ENCODE measurements at regions not wholly inside any gene's neighbourhood (a gene's known extent, or its start where the extent isn't known, plus 50 kb on each side); places are given as distances from the start of the nearest gene placed in this dataset.

GRCh38 chr9:102072059-102072764, 333.8 kb upstream of the GRIN3A start:
- TF ChIP-seq GABPA (IDR thresholded peaks at IDR 0.05 in 1 of 2, conservative IDR thresholded peaks at IDR 0.05 in 1 of 2) (no peak), ATF3 (IDR thresholded peaks at IDR 0.05) (no peak), SP1 (IDR thresholded peaks at IDR 0.05) (no peak), HNF4G (IDR thresholded peaks at IDR 0.05) (no peak), FOXA1 (IDR thresholded peaks at IDR 0.05) (no peak)
- H3K9ac ChIP-seq (ENCODE audit: low read depth in 1 of 2, low read length in 2 of 2): no peak overlapping the region
- no peaks in the 10 kb centered on the region for H3K36me3 ChIP-seq (ENCODE audit: control insufficient read depth in 4 of 4, insufficient read depth in 3 of 4, low read depth in 1 of 4, low read length in 3 of 4)
- 57% methylated on average over 9 of the region's 9 CpGs for WGBS
- H3K4me1 ChIP-seq (ENCODE audit: control insufficient read depth in 4 of 4, insufficient read depth in 4 of 4, low read length in 3 of 4): peaks cover 0 to 3% (median 0%) of the 10 kb centered on the region in 4 donors
- no peak for DNase-seq (ENCODE audit: low spot score)
- peak overlapping the region in 1 of 3 donors; percentile 38 for H3K4me3 ChIP-seq (ENCODE audit: low read depth in 1 of 3, low read length in 3 of 3)
- no peak overlapping the region for H3K27ac ChIP-seq (ENCODE audit: low read depth in 1 of 2, low read length in 2 of 2)
- no peaks in the 10 kb centered on the region for H3K9me3 ChIP-seq (ENCODE audit: control insufficient read depth in 4 of 4, low read length in 3 of 4)
- H3K27me3 ChIP-seq (ENCODE audit: control insufficient read depth in 4 of 4, insufficient read depth in 4 of 4, low read length in 3 of 4): no peaks in the 10 kb centered on the region

GRCh38 chr9:102069969-102070368, 331.5 kb upstream of the GRIN3A start:
- no peak for DNase-seq (ENCODE audit: low spot score)
- peaks cover 0 to 3% (median 0%) of the 10 kb centered on the region in 4 donors for H3K4me1 ChIP-seq (ENCODE audit: control insufficient read depth in 4 of 4, insufficient read depth in 4 of 4, low read length in 3 of 4)
- H3K9me3 ChIP-seq (ENCODE audit: control insufficient read depth in 4 of 4, low read length in 3 of 4): no peaks in the 10 kb centered on the region
- 68% methylated on average over 1 of the region's 1 CpG for WGBS
- H3K36me3 ChIP-seq (ENCODE audit: control insufficient read depth in 4 of 4, insufficient read depth in 3 of 4, low read depth in 1 of 4, low read length in 3 of 4): peaks cover 0 to 2% (median 0%) of the 10 kb centered on the region in 4 donors
- H3K27me3 ChIP-seq (ENCODE audit: control insufficient read depth in 4 of 4, insufficient read depth in 4 of 4, low read length in 3 of 4): no peaks in the 10 kb centered on the region
- no peak overlapping the region for H3K9ac ChIP-seq (ENCODE audit: low read depth in 1 of 2, low read length in 2 of 2)
- TF ChIP-seq REST (IDR thresholded peaks at IDR 0.05): no peak
- TF ChIP-seq EGR1 (IDR thresholded peaks at IDR 0.05; ENCODE audit: low read depth in 2 of 2): no peak
- TF ChIP-seq GABPA (IDR thresholded peaks at IDR 0.05 in 1 of 2, conservative IDR thresholded peaks at IDR 0.05 in 1 of 2): no peak
- no peak for TF ChIP-seq JUND (IDR thresholded peaks at IDR 0.05)
- no peak for TF ChIP-seq SP1 (IDR thresholded peaks at IDR 0.05)
- no peak for TF ChIP-seq HNF4A (conservative IDR thresholded peaks at IDR 0.05)
- no peak for TF ChIP-seq ATF3 (IDR thresholded peaks at IDR 0.05)
- no peak for TF ChIP-seq RAD21 (IDR thresholded peaks at IDR 0.05)
- no peak for TF ChIP-seq MAX (IDR thresholded peaks at IDR 0.05)
- no peak for TF ChIP-seq NR2F2 (IDR thresholded peaks at IDR 0.05)
- no peak for TF ChIP-seq FOXA2 (IDR thresholded peaks at IDR 0.05)
- H3K4me3 ChIP-seq (ENCODE audit: low read depth in 1 of 3, low read length in 3 of 3): no peak overlapping the region
- H3K27ac ChIP-seq (ENCODE audit: low read depth in 1 of 2, low read length in 2 of 2): no peak overlapping the region

- Histone ChIP-seq H3K4me1 (ENCODE audit: control insufficient read depth in 4 of 4, insufficient read depth in 4 of 4, low read length in 3 of 4) (no peaks in the 10 kb centered on the region), H3K27me3 (ENCODE audit: control insufficient read depth in 4 of 4, insufficient read depth in 4 of 4, low read length in 3 of 4) (no peaks in the 10 kb centered on the region), H3K36me3 (ENCODE audit: control insufficient read depth in 4 of 4, insufficient read depth in 3 of 4, low read depth in 1 of 4, low read length in 3 of 4) (no peaks in the 10 kb centered on the region), H3K27ac (ENCODE audit: low read depth in 1 of 2, low read length in 2 of 2) (no peak overlapping the region), H3K9me3 (ENCODE audit: control insufficient read depth in 4 of 4, low read length in 3 of 4) (no peaks in the 10 kb centered on the region), H3K9ac (ENCODE audit: low read depth in 1 of 2, low read length in 2 of 2) (no peak overlapping the region), H3K4me3 (ENCODE audit: low read depth in 1 of 3, low read length in 3 of 3) (no peak overlapping the region)
- 83% methylated on average over 2 of the region's 2 CpGs for WGBS
- no peak for DNase-seq (ENCODE audit: low spot score)
- TF ChIP-seq FOXA2 (IDR thresholded peaks at IDR 0.05): no peak
- no peak for TF ChIP-seq SP1 (IDR thresholded peaks at IDR 0.05)
- TF ChIP-seq ZBTB33 (IDR thresholded peaks at IDR 0.05): no peak
- TF ChIP-seq FOXA1 (IDR thresholded peaks at IDR 0.05): no peak
- no peak for TF ChIP-seq JUND (IDR thresholded peaks at IDR 0.05)
- TF ChIP-seq HNF4G (IDR thresholded peaks at IDR 0.05): no peak
- no peak for TF ChIP-seq TAF1 (conservative IDR thresholded peaks at IDR 0.05)
- no peak for TF ChIP-seq EGR1 (IDR thresholded peaks at IDR 0.05; ENCODE audit: low read depth in 2 of 2)
- TF ChIP-seq ATF3 (IDR thresholded peaks at IDR 0.05): no peak
- TF ChIP-seq MAX (IDR thresholded peaks at IDR 0.05): no peak
- no peak for TF ChIP-seq RXRA (IDR thresholded peaks at IDR 0.05)
- TF ChIP-seq YY1 (IDR thresholded peaks at IDR 0.05): no peak
- TF ChIP-seq NR2F2 (IDR thresholded peaks at IDR 0.05): no peak
- TF ChIP-seq RAD21 (IDR thresholded peaks at IDR 0.05): no peak
- no peak for TF ChIP-seq CTCF (IDR thresholded peaks at IDR 0.05; ENCODE audit: low read depth, low read length, missing input control)
These were observed 316.4 kb upstream of the GRIN3A start for GRCh38 chr9:102054811-102055210.

Measured in liver (tissue), 8 donors.